ENCODE measurements at regions not wholly inside any gene's neighbourhood (a gene's known extent, or its start where the extent isn't known, plus 50 kb on each side); places are given as distances from the start of the nearest gene placed in this dataset.

DNA sequence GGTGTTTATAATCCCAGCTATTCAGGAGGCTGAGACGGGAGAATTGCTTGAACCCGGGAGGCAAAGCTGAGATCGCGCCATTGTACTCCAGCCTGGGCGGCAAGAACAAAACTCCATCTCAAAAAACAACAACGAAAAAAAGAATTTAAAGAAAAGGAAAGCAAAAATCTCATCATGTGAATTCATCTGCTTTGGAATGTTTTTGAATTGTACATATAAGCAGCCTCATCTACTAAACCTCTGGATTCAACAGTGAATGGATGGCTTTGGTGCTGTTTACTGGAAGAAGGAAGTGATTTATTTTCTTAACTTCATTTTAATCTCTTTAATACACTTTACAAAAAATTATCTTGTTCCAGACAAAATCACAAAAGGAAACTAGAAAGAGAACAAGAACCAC is 51.8 kb upstream of the PNRC1 start:
- DNase-seq = no peak

DNA sequence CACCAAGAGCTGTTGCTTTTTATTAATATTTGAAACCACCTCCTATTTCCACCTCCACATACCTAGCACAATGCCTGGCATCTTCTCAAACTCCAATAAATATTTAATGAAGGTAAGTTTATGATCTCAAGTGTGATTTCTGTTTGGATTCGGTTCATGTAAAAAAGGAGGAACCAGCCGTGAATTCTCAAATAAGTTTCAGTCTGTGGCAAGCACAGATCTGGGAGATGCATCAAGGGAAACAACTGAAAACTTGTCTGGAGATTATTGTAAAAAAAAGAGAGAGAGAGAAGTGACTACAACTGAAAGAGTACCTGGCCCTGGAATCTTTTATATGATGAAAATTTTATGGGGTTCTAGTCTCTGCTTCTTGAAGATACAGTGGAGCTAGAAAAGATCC is 52.8 kb upstream of the PNRC1 start:
- no peak for DNase-seq

DNA sequence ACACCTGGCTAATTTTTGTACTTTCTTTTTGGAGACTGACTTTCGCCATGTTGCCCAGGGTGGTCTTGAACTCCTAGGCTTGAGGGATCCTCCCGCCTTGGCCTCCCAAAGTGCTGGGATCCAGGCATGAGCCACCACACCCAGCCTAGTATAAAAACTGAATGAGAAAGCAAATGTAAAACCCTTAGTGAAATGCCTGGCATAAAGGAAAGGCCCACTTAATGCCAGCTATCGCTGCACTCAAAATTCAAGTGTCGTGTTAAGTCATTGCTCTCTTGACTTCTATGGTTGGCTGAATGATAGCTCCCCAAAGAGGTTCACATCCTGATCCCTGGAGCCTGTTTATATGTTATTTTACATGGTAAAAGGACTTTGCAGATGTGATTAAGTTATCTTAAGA is 54.4 kb upstream of the PNRC1 start:
- no peak for DNase-seq

DNA sequence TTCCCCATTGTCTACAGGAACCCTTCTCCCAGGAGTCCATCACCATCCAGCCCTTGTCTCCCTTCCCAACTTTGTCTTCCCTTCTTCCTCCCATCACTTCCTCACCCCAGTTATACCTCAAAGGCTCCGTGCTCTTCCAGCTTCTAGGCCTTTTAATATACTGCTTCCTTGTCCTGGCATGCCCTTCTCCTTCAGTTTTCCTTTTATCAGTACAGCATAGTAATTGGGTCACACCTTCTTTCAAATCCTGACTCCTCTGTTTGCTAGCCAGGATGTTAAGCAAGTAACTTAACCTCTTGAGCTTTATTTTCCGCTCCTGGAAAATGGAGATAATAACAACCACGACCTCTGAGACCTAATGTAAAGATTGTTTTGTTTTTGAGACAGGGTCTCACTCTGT is 54.9 kb upstream of the PNRC1 start:
- DNase-seq = no peak

DNA sequence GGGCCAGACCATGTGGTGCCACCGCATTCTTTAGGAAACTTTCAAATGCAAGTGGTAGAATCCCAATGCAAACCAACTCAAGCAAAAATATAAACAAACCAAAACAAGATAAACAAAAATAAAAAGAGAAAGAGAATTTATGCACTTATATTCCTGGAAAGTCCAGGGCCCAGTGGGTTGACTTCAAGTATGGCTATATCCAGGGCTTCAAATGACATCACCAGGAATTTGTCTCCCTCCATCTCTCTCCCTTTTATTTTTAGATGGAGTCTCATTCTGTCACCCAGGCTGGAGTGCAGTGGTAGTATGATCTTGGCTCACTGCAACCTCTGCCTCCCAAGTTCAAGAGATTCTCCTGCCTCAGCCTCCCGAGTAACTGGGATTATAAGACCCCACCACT is 56.1 kb upstream of the PNRC1 start:
- no peak for DNase-seq

DNA sequence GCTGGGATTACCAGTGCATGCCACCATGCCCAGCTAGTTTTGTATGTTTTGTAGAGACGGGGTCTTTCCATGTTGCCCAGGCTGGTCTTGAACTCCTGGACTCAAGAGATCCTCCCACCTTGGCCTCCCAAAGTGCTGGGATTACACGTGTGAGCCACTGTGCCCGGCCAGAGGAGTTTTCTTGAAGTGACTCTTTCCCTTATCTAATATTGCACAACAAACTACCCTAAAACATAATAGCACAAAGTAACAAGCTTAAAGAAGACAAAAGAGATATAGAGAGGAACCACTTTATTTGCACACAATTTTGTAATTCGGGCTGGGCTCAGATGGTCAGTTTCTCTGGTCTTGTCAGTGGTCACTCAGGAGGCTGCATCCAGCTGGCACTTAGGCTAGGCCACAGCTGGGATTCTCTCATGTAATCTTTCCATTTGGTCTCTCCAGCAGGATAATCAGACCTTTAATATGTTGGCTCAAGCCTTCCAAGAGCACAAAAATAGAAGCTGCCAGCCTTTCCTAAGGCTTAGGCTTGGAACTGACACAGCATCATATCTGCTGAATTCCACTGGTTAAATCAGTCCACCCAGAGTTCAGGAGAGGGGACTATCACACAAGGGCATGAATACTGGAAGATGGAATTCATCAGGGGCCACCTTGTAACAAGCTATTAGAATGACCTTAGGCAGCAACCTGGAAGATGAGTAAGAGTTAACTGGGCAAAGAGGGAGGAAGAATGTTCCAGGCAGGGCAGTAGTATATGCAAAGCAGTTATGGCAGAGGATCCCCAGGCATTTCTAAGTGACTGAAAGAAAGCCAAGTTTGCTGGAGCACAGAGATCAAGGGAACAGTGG is 56.7 kb upstream of the PNRC1 start:
- DNase-seq = no peak

DNA sequence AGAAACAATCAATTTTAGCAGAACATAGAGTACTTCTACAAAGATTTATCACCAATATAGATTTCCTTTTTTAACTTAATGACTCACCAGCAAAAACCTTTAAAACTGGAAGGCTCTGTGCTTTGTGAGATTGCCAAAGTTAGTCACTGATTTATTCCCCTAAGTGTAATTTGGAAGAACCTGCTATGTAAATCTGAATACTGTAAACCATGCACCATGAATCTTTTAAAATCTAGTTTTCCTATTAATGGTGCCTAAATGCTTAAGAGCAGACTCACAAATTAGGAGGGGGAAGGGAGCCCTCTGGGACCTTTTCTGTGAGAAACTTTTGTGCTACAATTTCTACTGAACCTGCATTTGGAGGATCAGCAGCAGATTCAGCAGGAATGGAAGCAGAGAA is 57.8 kb upstream of the PNRC1 start:
- DNase-seq = peak; percentile 2

DNA sequence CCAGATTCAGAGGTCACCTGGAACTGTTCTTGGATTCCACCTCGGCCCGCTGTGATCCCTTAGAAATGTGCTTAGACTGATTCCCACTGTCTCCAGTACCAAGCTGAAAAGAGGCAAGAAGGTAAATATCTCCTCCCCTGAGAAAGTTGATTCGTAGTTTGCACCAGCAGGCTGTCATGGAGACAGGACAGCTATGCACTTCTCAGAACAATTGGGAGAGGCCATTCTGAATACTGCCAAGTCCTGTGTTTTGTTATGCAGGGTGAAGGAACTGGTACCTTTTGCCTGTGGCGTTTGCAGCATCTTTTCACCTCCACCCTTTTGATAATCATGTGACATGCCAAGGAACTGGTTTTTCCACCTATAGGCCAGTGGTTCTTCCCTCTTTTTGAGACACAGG is 58.2 kb upstream of the RNGTT start:
- DNase-seq = no peak

DNA sequence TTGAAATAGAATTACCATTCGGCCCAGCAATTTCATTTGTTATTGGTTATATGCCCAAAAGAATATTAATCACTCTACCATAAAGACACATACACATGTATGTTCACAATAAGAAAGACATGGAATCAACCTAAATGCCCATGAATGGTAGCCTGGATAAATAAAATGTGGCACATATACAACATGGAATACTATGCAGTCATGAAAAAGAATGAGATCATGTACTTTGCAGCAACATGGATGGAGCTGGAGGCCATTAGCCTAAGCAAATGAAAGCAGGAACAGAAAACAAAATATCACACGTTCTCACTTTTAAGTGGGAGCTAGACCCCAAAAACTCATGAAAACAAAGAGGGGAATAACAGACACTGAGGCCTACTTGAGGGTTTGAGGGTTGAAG is 52.6 kb upstream of the RNGTT start:
- no peak for DNase-seq

DNA sequence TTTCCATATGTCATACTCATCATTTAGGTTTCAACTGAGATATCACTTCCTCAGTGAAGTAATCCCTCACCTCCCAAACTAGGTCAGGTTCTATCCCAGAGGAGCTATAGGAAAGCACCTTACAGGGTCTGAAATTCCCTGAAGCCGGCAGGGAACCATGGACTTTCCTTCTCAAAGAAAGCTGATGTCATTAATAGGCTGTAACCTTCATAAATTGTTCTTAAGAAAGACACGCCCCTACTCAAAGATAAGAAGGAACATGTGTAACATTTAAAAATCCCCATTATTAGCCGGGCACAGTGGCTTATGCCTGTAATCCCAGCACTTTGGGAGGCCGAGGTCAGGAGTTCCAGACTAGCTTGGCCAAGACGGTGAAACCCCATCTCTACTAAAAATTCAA is 50.0 kb upstream of the RNGTT start:
- no peak for DNase-seq

Measured in NCI-H446 treated with DMSO at 0.1 percent for 48 hours (cell line).